ENCODE measurements at regions not wholly inside any gene's neighbourhood (a gene's known extent, or its start where the extent isn't known, plus 50 kb on each side); places are given as distances from the start of the nearest gene placed in this dataset.

DNA sequence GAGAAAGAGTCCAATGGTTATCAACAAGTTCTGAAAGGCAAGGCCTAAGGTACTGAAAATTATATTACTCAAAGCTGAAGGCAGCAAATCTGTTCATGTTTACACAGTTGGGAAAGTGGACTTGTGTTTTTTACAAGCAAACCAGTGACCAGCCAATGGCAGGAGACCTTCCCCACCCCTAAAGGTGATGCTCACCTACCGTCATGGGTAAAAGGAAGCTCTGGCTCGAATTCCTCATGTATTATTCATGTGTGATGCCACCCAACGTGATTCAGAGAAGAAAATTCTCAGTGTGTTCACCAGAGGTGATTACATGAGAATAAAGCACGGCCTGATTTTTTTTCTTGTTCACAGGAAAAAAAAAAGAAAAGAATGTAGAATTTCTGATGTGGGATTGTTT, 1161.2 kb upstream of the SEL1L start:
- Histone ChIP-seq H3K27me3 (ENCODE audit: control insufficient read depth, insufficient read depth, low read length) (no peaks in the 10 kb centered on the region), H3K4me1 (ENCODE audit: control insufficient read depth, insufficient read depth, low read length) (no peaks in the 10 kb centered on the region), H3K36me3 (ENCODE audit: control insufficient read depth, insufficient read depth, low read length) (no peaks in the 10 kb centered on the region), H3K9me3 (ENCODE audit: control insufficient read depth, insufficient read depth, low read depth, low read length) (no peaks in the 10 kb centered on the region), H3K27ac (ENCODE audit: low read length) (no peak overlapping the region), H3K4me3 (ENCODE audit: low read depth in 2 of 2, low read length in 2 of 2) (no peak overlapping the region)
- intact Hi-C loops (cut with micrococcal nuclease; ENCODE audit: unreplicated experiment) (no loop called here), in situ Hi-C loops (cut with HindIII; ENCODE audit: low pct_unique_long_range_greater_than_20kb, low sequenced_read_pairs) (no loop called here)
- no TSS peak for BruUV-seq (replicated peaks)
- POLR2A ChIA-PET, result no interaction called here
- CTCF ChIA-PET, result no interaction called here
- DNase-seq (ENCODE audit: low read depth, low spot score) (no peak), ATAC-seq (no peak)
- TF ChIP-seq, protein P1, sequence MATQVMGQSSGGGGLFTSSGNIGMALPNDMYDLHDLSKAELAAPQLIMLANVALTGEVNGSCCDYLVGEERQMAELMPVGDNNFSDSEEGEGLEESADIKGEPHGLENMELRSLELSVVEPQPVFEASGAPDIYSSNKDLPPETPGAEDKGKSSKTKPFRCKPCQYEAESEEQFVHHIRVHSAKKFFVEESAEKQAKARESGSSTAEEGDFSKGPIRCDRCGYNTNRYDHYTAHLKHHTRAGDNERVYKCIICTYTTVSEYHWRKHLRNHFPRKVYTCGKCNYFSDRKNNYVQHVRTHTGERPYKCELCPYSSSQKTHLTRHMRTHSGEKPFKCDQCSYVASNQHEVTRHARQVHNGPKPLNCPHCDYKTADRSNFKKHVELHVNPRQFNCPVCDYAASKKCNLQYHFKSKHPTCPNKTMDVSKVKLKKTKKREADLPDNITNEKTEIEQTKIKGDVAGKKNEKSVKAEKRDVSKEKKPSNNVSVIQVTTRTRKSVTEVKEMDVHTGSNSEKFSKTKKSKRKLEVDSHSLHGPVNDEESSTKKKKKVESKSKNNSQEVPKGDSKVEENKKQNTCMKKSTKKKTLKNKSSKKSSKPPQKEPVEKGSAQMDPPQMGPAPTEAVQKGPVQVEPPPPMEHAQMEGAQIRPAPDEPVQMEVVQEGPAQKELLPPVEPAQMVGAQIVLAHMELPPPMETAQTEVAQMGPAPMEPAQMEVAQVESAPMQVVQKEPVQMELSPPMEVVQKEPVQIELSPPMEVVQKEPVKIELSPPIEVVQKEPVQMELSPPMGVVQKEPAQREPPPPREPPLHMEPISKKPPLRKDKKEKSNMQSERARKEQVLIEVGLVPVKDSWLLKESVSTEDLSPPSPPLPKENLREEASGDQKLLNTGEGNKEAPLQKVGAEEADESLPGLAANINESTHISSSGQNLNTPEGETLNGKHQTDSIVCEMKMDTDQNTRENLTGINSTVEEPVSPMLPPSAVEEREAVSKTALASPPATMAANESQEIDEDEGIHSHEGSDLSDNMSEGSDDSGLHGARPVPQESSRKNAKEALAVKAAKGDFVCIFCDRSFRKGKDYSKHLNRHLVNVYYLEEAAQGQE (IDR thresholded peaks at IDR 0.05; ENCODE audit: insufficient read depth in 1 of 2, low read depth in 2 of 2, low read length in 1 of 2), result no peak
- TF ChIP-seq TCF7L2 (IDR thresholded peaks at IDR 0.05; ENCODE audit: low read depth, low read length) (no peak), POLR2AphosphoS5 (IDR thresholded peaks at IDR 0.05; ENCODE audit: low read depth, low read length) (no peak), SIN3A (IDR thresholded peaks at IDR 0.05; ENCODE audit: borderline replicate concordance, insufficient read depth, low read depth, low read length) (no peak)
- TF ChIP-seq, protein P2, sequence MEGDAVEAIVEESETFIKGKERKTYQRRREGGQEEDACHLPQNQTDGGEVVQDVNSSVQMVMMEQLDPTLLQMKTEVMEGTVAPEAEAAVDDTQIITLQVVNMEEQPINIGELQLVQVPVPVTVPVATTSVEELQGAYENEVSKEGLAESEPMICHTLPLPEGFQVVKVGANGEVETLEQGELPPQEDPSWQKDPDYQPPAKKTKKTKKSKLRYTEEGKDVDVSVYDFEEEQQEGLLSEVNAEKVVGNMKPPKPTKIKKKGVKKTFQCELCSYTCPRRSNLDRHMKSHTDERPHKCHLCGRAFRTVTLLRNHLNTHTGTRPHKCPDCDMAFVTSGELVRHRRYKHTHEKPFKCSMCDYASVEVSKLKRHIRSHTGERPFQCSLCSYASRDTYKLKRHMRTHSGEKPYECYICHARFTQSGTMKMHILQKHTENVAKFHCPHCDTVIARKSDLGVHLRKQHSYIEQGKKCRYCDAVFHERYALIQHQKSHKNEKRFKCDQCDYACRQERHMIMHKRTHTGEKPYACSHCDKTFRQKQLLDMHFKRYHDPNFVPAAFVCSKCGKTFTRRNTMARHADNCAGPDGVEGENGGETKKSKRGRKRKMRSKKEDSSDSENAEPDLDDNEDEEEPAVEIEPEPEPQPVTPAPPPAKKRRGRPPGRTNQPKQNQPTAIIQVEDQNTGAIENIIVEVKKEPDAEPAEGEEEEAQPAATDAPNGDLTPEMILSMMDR (IDR thresholded peaks at IDR 0.05), result no peak

DNA sequence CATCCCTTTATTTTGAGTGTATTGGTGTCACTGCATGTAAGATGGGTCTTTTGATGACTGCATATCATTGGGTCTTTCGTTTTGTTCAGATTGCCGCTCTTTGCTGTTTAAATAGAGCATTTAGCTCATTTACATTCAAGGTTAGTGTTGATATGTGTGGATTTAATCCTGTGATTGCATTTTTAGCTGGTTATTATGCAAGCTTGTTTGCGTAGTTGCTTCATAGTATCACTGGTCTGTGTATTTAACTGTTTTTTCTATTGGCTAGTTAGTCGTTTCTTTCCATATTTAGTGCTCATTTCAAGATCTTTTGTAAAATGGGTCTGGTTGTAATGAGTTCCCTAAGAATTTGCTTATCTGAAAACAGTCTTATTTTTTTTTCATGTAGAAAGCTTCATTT, 1170.6 kb upstream of the SEL1L start:
- no peak overlapping the region for H3K4me3 ChIP-seq (ENCODE audit: low read depth in 2 of 2, low read length in 2 of 2)
- BruUV-seq (replicated peaks), result no TSS peak
- in situ Hi-C loops (cut with HindIII; ENCODE audit: low pct_unique_long_range_greater_than_20kb, low sequenced_read_pairs) (no loop called here), intact Hi-C loops (cut with micrococcal nuclease; ENCODE audit: unreplicated experiment) (no loop called here)
- no peaks in the 10 kb centered on the region for H3K27me3 ChIP-seq (ENCODE audit: control insufficient read depth, insufficient read depth, low read length)
- no peaks in the 10 kb centered on the region for H3K9me3 ChIP-seq (ENCODE audit: control insufficient read depth, insufficient read depth, low read depth, low read length)
- no peaks in the 10 kb centered on the region for H3K36me3 ChIP-seq (ENCODE audit: control insufficient read depth, insufficient read depth, low read length)
- TF ChIP-seq TCF7L2 (IDR thresholded peaks at IDR 0.05; ENCODE audit: low read depth, low read length) (no peak), SIN3A (IDR thresholded peaks at IDR 0.05; ENCODE audit: borderline replicate concordance, insufficient read depth, low read depth, low read length) (no peak), POLR2AphosphoS5 (IDR thresholded peaks at IDR 0.05; ENCODE audit: low read depth, low read length) (no peak)
- TF ChIP-seq, protein P1 (IDR thresholded peaks at IDR 0.05; ENCODE audit: insufficient read depth in 1 of 2, low read depth in 2 of 2, low read length in 1 of 2), result no peak
- TF ChIP-seq, protein P2 (IDR thresholded peaks at IDR 0.05), result no peak
- H3K4me1 ChIP-seq (ENCODE audit: control insufficient read depth, insufficient read depth, low read length), result no peaks in the 10 kb centered on the region
- ChIA-PET POLR2A (interaction anchor here (0.6 to 0.7 kb wide), 2 partner anchors 22 to 714 kb away, joined by 3 read pairs; no protein-coding TSS in a partner anchor), CTCF (no interaction called here)
- H3K27ac ChIP-seq (ENCODE audit: low read length), result no peak overlapping the region
- DNase-seq (ENCODE audit: low read depth, low spot score) (no peak), ATAC-seq (no peak)
